ENCODE measurements at regions not wholly inside any gene's neighbourhood (a gene's known extent, or its start where the extent isn't known, plus 50 kb on each side); places are given as distances from the start of the nearest gene placed in this dataset.

DNA sequence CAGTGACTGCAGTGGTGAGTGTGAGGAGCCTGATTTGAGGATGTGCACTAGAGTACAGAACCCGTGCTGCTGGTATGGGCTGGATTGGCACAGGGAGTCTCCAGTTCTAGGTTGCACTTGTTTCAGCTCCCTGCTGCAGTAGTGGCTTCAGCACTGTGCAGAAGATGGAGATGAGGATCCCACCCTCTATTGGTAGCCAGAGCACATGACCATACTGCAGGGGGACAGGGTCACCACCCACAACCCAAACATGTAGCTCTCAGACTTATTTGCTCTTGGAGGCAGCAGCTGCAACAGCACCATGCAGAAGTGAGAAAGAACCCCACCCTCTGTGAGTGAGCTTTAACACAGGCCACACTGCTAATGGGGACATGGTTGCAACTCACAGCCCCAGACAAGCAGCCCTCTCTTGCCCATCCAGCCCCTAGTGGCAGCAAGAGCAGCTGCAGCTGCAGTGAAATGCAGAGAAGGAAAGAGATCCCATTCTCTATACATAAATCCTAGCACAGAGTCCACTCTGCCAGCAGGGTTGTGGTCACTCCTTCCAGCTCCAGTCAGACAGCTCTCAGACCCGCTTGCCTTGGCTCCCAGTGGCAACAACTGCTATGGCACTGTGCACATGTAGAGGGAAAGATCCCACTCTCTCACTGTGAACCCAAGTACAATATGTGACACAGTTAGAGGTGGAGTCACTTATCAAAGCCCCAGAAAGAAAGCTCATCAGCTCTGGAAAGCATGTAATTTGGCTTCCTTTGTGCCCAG, 51.4 kb upstream of the SCIN start:
- DNase-seq = peak; percentile 4

DNA sequence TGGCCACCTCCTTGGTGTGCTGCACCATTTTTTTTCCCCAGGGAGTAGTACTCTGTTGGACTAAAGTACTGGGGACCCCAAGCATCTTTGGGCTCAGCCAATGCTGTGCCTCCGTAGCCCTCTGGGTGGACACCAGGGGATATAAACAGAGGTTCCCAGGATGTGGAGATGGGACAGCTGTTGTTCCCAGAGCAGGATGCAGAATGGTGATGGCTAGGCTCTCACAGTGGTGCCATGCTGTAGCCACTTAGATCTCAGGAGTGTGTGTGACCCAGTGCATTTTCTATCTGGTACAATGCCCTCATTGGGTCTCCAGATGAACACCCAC, 50.9 kb upstream of the SCIN start:
- DNase-seq = no peak

Data from fibroblast of upper back skin (primary cell).